HCT116 (cell line): ENCODE measurements at regions not wholly inside any gene's neighbourhood (a gene's known extent, or its start where the extent isn't known, plus 50 kb on each side); places are given as distances from the start of the nearest gene placed in this dataset.

Experiments used
- ATAC-seq: fragments of 200-7000 bp; cut with Tn5 transposase; 2 replicates; pipeline ENCODE4 v1.9.1; 2020; ENCODE audit warnings: mild to moderate bottlenecking, moderate library complexity
- BruUV-seq: library from RNA; stranded (reverse); fragments of 400-500 nt; replicated peaks from 2 replicates; lab custom pipeline; 2021; lab: Mats Ljungman, UMichigan
- CTCF ChIA-PET: fragments of 300-600 bp; sonication (Branson Sonifier 250); formaldehyde crosslinking; loops from one replicate; lab custom pipeline; 2021; ENCODE audit warnings: antibody characterized with exemption; lab: Charles Lee
- POLR2A ChIA-PET: fragments of 300-600, 350-600 bp; sonication (Branson Sonifier 250); formaldehyde crosslinking; loops from one replicate; lab custom pipeline; 2021; ENCODE audit warnings: antibody characterized with exemption; lab: Charles Lee
- RAD21 ChIA-PET, 2 experiments: fragments of 300-600 bp; sonication (Branson Sonifier 250); formaldehyde crosslinking; loops; one replicate each; lab custom pipeline; 2023; ENCODE audit warnings: low total read pairs in 2 of 2; ENCODE audit not compliant: uncharacterized antibody in 2 of 2, unreplicated experiment in 2 of 2, low non-redundant PET in 1 of 2; lab: Charles Lee
- DNase-seq: peaks from one replicate; pipeline ENCODE4 v3.0.0-alpha.2; 2010; ENCODE audit warnings: low read depth, low spot score
- H2AFZ ChIP-seq: fragments of 200-600 bp; shearing (Covaris generic), sonication (generic); 2 replicates; pipeline ENCODE4 v1.6.1; 2017; ENCODE audit warnings: low read depth, mixed run types, mixed read lengths, antibody characterized with exemption, low read length; ENCODE audit not compliant: poor library complexity, severe bottlenecking
- H3K27ac ChIP-seq: 2 replicates; pipeline ENCODE4 v1.5.1; 2012; ENCODE audit warnings: low read depth, low read length
- H3K27me3 ChIP-seq: fragments of 200-600 bp; sonication (generic); 2 replicates; pipeline ENCODE4 v1.6.1; 2016; ENCODE audit warnings: mixed run types, low read length, mixed read lengths; ENCODE audit not compliant: insufficient read depth
- H3K36me3 ChIP-seq, 2 experiments: fragments of 200-500 bp in 1 of 2; fragments of 200-600 bp in 1 of 2; sonication (Bioruptor generic) in 1 of 2; sonication (generic) in 1 of 2; 2 replicates each; pipeline versions ENCODE4 v1.5.1 to v1.6.1; 2014 to 2016; ENCODE audit warnings: low read length in 2 of 2, inconsistent platforms in 1 of 2, mixed read lengths in 1 of 2, mixed run types in 1 of 2; ENCODE audit not compliant: insufficient read depth in 2 of 2, control insufficient read depth in 1 of 2
- H3K4me1 ChIP-seq, 2 experiments: fragments of 200-600 bp in 1 of 2; sonication (generic) in 1 of 2; 2 replicates each; pipeline versions ENCODE4 v1.5.1 to v1.6.1; 2012 to 2017; ENCODE audit warnings: low read length in 2 of 2, inconsistent platforms in 1 of 2, mild to moderate bottlenecking in 1 of 2, mixed read lengths in 1 of 2, mixed run types in 1 of 2, moderate library complexity in 1 of 2; ENCODE audit not compliant: insufficient read depth in 2 of 2, control insufficient read depth in 1 of 2
- H3K4me2 ChIP-seq: fragments of 200-600 bp; sonication (generic); 2 replicates; pipeline ENCODE4 v1.6.1; 2017; ENCODE audit warnings: mixed run types, low read length, mixed read lengths
- H3K4me3 ChIP-seq, 2 experiments: fragments of 200-600 bp in 1 of 2; sonication (generic) in 1 of 2; replicated peaks in 1 of 2; 2 replicates each; pipeline ENCODE4 v1.5.1; 2011 to 2016; ENCODE audit warnings: low read length in 2 of 2, control low read depth in 1 of 2, low read depth in 1 of 2, mild to moderate bottlenecking in 1 of 2, mixed read lengths in 1 of 2, mixed run types in 1 of 2
- H3K79me2 ChIP-seq: fragments of 200-600 bp; sonication (generic); 2 replicates; pipeline ENCODE4 v1.6.1; 2017; ENCODE audit warnings: mild to moderate bottlenecking, mixed run types, low read length, moderate library complexity, mixed read lengths; ENCODE audit not compliant: insufficient read depth
- H3K9ac ChIP-seq: fragments of 200-600 bp; sonication (generic); 2 replicates; pipeline ENCODE4 v1.6.1; 2016; ENCODE audit warnings: low read length, mixed read lengths
- H3K9me2 ChIP-seq: fragments of 200-600 bp; sonication (generic), shearing (Covaris generic); 2 replicates; pipeline ENCODE4 v1.6.1; 2017; ENCODE audit warnings: mixed run types, mild to moderate bottlenecking, moderate library complexity; ENCODE audit not compliant: insufficient read depth
- H3K9me3 ChIP-seq, 2 experiments: fragments of 200-500 bp in 1 of 2; fragments of 200-600 bp in 1 of 2; sonication (Bioruptor generic) in 1 of 2; sonication (generic) in 1 of 2; 2 replicates each; pipeline ENCODE4 v1.6.1; 2014 to 2017; ENCODE audit warnings: low read length in 2 of 2, mixed read lengths in 2 of 2, inconsistent platforms in 1 of 2, low read depth in 1 of 2, mild to moderate bottlenecking in 1 of 2, mixed run types in 1 of 2, moderate library complexity in 1 of 2; ENCODE audit not compliant: control insufficient read depth in 1 of 2, insufficient read depth in 1 of 2
- H4K20me1 ChIP-seq: fragments of 200-600 bp; sonication (generic), shearing (Covaris generic); 2 replicates; pipeline ENCODE4 v1.6.1; 2017; ENCODE audit warnings: mixed run types, mild to moderate bottlenecking, moderate library complexity; ENCODE audit not compliant: insufficient read depth
- CEBPB ChIP-seq: IDR thresholded peaks from 2 replicates; pipeline ENCODE4 v1.6.1; 2012; ENCODE audit warnings: low read depth
- EGR1 ChIP-seq: IDR thresholded peaks from 2 replicates; pipeline ENCODE4 v1.6.1; 2012; ENCODE audit warnings: low read depth
- EZH2phosphoT487 ChIP-seq: fragments of 200-600 bp; IDR thresholded peaks from 2 replicates; pipeline ENCODE4 v1.6.1; 2018; ENCODE audit warnings: antibody characterized with exemption, borderline replicate concordance
- FOSL1 ChIP-seq: IDR thresholded peaks from 2 replicates; pipeline ENCODE4 v1.6.1; 2012; ENCODE audit warnings: low read depth
- POLR2AphosphoS5 ChIP-seq: IDR thresholded peaks from 2 replicates; pipeline ENCODE4 v1.6.1; 2011; ENCODE audit warnings: mild to moderate bottlenecking, low read depth, low read length, moderate library complexity
- RAD21 ChIP-seq: IDR thresholded peaks from 2 replicates; pipeline ENCODE4 v1.6.1; 2012; ENCODE audit warnings: low read depth, mild to moderate bottlenecking
- SIN3A ChIP-seq: IDR thresholded peaks from 2 replicates; pipeline ENCODE4 v1.6.1; 2012; ENCODE audit warnings: low read depth
- SP1 ChIP-seq: IDR thresholded peaks from 2 replicates; pipeline ENCODE4 v1.6.1; 2012; ENCODE audit warnings: low read depth
- SRF ChIP-seq: IDR thresholded peaks from 2 replicates; pipeline ENCODE4 v1.6.1; 2012; ENCODE audit warnings: low read depth
- ZNF274 ChIP-seq: fragments of 200-500 bp; sonication (Bioruptor generic); IDR thresholded peaks from 2 replicates; pipeline ENCODE4 v1.6.1; 2014; ENCODE audit warnings: mild to moderate bottlenecking, low read depth, low read length, inconsistent platforms
- intact Hi-C: fragments of 100-400 bp; cut with micrococcal nuclease; formaldehyde crosslinking; loops from 2 replicates; pipeline ENCODE4 v1.10.0; 2022
- TF ChIP-seq, protein P1 (sequence below): IDR thresholded peaks from 2 replicates; pipeline ENCODE4 v1.6.1; 2012; ENCODE audit warnings: low read depth

DNA sequence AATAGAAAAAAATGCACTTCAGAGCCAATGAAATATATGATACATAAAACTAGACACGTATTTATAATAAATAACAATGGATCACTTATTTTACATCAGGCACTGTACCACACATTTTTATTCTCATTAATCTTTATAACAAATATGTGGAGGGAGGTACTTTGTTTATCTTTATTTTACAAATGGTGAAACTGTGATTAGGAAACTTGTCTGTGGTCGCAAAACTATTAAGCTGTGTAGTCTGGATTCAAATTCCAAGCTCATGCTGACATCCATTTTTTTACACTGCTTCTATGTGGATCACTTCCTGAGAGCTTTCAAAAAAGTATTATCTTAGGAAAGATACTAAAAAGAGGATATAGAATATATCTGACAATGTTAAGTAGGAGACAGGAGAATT is 978.6 kb downstream of the SORCS1 start:
- Histone ChIP-seq H3K79me2 (no peaks in the 10 kb centered on the region), H3K27me3 (no peaks in the 10 kb centered on the region), H3K9ac (no peak overlapping the region), H4K20me1 (no peaks in the 10 kb centered on the region), H3K4me2 (no peak overlapping the region), H3K27ac (no peak overlapping the region), H2AFZ (no peak overlapping the region), H3K9me2 (no peaks in the 10 kb centered on the region), H3K4me3 (no peak overlapping the region), H3K36me3 (no peaks in the 10 kb centered on the region), H3K9me3 (peaks cover 14 to 18% of the 10 kb centered on the region in 2 experiments; a peak in 2 of 4 replicates), H3K4me1 (no peaks in the 10 kb centered on the region)
- DNase-seq (no peak), ATAC-seq (no peak)
- POLR2A ChIA-PET = no interaction called here
- CTCF ChIA-PET = no interaction called here
- RAD21 ChIA-PET = no interaction called here
- intact Hi-C loops = no loop called here
- BruUV-seq = no TSS peak
- TF ChIP-seq FOSL1 (no peak), SIN3A (no peak), SP1 (no peak), CEBPB (no peak), SRF (no peak), RAD21 (no peak)

GRCh38 chr10:106183041-106183440 is 981.5 kb downstream of the SORCS1 start:
- Histone ChIP-seq H3K9me3 (peaks cover 18 to 27% of the 10 kb centered on the region in 2 experiments; a peak in 2 of 4 replicates), H3K4me2 (no peak overlapping the region), H3K27me3 (no peaks in the 10 kb centered on the region), H2AFZ (no peak overlapping the region), H3K4me3 (no peak overlapping the region), H3K9ac (no peak overlapping the region), H3K36me3 (no peaks in the 10 kb centered on the region), H3K4me1 (no peaks in the 10 kb centered on the region), H3K9me2 (no peaks in the 10 kb centered on the region), H4K20me1 (no peaks in the 10 kb centered on the region), H3K79me2 (no peaks in the 10 kb centered on the region), H3K27ac (no peak overlapping the region)
- ChIA-PET CTCF (no interaction called here), POLR2A (no interaction called here), RAD21 (no interaction called here)
- intact Hi-C loops = no loop called here
- no peak for ATAC-seq
- TF ChIP-seq, protein P1, sequence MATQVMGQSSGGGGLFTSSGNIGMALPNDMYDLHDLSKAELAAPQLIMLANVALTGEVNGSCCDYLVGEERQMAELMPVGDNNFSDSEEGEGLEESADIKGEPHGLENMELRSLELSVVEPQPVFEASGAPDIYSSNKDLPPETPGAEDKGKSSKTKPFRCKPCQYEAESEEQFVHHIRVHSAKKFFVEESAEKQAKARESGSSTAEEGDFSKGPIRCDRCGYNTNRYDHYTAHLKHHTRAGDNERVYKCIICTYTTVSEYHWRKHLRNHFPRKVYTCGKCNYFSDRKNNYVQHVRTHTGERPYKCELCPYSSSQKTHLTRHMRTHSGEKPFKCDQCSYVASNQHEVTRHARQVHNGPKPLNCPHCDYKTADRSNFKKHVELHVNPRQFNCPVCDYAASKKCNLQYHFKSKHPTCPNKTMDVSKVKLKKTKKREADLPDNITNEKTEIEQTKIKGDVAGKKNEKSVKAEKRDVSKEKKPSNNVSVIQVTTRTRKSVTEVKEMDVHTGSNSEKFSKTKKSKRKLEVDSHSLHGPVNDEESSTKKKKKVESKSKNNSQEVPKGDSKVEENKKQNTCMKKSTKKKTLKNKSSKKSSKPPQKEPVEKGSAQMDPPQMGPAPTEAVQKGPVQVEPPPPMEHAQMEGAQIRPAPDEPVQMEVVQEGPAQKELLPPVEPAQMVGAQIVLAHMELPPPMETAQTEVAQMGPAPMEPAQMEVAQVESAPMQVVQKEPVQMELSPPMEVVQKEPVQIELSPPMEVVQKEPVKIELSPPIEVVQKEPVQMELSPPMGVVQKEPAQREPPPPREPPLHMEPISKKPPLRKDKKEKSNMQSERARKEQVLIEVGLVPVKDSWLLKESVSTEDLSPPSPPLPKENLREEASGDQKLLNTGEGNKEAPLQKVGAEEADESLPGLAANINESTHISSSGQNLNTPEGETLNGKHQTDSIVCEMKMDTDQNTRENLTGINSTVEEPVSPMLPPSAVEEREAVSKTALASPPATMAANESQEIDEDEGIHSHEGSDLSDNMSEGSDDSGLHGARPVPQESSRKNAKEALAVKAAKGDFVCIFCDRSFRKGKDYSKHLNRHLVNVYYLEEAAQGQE = no peak
- TF ChIP-seq POLR2AphosphoS5 (no peak), ZNF274 (no peak), EGR1 (no peak), EZH2phosphoT487 (no peak)
- DNase-seq = no peak
- no TSS peak for BruUV-seq
